ENCODE measurements at regions not wholly inside any gene's neighbourhood (a gene's known extent, or its start where the extent isn't known, plus 50 kb on each side); places are given as distances from the start of the nearest gene placed in this dataset.

- no peak for DNase-seq
These were observed 737.2 kb upstream of the IGFBP3 start for GRCh38 chr7:46658281-46658680.

GRCh38 chr7:46654546-46655443 is 733.7 kb upstream of the IGFBP3 start:
- DNase-seq, result no peak

DNA sequence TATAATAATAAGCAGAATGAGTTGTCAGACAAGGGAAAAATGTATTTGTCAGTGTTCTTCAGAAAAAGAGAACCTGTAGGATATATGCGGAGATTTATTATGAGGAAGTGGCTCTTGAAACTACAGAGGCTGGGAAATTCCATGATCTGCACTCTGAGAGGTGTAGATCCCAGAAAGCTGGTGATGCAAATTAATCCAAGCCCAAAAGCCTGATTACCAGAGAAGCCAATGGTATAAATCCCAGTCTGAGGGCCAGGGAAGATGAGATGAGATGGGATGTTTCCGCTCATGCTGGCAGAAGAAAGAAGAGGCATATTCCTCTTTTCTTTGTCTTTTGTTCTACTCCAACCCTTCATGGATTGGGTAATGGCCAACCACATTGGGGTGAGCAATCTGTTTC is 732.8 kb upstream of the IGFBP3 start:
- DNase-seq, result no peak

DNA sequence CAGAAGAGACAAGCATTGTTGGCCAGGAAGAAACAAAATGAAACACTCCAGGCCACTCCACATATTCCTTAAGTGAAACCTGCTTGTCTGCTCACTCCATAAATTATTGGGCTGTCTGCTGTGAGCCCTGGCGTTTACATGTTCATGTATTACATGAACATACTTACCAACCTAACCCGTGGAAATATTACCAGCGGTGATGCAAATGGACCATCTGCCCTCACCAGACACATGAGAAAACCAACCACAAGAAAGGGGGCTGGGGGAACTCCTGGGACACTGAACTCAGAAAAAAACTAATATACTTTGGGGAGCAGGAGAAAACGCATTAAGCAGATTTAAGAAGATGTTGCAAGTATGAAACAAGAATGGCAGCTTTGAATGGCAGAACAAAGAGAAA is 731.2 kb upstream of the IGFBP3 start:
- no peak for DNase-seq

DNA sequence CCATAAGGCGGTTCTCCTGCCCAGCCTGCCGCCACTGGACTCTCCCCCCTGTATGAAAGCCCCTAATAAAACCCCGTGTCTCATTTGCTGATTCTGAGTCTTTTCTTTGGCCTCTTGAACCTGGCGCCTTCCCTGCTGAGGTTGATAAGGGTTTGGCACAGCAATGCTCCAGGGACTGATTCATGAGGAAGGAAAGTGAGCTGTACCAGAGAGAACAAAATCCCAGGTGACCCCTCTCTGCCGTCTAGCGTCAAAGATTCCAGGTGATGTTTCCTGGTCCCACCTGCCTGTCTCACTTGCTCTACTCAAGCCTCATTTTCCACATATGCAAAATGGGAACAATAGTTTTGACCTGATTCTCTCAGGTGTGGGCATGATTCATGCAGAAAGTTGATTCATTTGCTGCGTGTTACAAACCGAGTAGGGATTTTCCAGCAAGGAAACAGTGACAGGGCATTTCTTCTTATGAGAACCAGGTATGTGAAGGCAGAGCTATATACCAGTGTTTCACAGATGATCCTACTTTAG is 730.6 kb upstream of the IGFBP3 start:
- no peak for DNase-seq

DNA sequence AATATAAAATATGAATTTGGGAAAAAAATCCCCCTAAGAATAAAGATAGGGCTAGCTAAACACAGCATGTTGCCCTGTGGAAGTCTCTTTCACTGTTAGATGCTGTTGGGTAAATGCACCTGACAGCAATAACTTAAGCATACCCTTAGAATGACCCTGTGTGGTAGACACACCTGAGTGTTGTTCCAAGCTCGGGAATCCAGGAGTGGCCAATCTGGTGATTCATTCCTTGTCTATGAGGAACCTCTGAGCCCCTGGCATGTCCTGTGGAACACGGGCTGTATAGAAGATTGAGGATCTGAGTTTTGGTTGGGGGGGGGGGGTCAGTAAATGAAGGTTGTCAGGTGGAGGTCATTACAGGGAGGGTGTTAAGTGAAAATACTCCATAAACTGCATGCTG is 730.0 kb upstream of the IGFBP3 start:
- DNase-seq, result no peak

GRCh38 chr7:46649876-46650275 is 728.8 kb upstream of the IGFBP3 start:
- no peak for DNase-seq

DNA sequence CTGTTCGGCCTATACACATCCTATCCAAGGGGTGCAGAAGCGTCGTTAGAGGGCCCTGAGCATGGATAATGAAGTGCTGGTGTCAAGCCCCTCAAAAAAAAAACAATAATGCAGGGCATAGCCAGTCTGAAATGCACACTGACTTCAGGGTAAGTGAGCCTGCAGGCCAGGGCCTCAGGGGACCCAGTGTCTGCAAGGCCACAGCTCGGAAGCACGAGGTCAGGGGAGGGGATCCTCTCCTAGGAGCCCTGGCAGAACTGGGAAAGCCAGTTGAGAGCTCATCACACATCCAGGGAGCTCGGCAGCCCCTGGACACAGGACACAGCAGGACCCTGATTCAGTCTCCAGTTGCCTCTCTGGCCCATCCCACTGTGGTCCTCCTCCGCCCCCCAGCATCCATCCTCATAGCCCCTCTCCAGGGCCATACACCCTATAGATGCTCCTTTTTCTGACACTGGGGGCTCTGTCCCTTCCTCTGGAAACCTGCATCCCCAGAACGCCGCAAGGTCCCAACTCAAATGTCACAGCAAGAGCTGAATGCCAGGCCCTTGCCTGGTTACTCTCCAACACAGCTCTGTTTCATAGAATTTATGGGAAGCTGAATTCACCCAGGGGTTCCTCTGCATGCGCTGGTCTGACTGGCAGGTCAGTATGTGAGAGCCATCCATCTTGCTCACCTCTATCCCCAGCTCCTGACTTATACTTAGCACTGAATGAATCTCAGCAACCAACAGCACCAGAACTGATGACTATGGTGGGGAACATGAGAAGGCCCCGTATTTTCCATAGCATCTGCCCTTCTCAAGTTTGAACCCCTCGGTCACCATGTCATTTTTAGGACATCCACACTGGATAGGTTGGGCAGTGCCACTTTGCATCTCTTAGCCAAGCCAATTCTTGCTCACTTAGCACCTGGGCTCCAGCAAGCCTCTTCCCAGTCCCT is 717.0 kb upstream of the IGFBP3 start:
- no peak for DNase-seq

DNA sequence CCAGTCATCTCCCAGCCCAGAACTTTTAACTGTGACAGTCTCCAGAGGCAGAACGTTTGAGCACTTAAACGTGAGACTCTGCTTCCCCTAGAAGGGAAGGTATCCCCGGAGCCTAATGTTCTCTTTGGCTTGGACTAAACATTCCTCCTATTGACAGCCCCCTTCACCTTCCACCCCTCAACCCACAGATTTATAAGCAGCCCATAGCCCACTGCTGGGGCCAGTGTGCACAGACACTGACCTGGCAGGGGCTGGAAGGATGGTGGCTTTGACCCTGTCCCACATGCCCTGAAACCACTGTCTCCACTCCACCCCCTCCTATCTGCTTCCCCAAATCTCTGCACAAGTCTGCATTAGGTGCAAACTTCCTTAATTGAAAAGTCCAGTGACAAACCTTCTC is 715.0 kb upstream of the IGFBP3 start:
- no peak for DNase-seq

DNA sequence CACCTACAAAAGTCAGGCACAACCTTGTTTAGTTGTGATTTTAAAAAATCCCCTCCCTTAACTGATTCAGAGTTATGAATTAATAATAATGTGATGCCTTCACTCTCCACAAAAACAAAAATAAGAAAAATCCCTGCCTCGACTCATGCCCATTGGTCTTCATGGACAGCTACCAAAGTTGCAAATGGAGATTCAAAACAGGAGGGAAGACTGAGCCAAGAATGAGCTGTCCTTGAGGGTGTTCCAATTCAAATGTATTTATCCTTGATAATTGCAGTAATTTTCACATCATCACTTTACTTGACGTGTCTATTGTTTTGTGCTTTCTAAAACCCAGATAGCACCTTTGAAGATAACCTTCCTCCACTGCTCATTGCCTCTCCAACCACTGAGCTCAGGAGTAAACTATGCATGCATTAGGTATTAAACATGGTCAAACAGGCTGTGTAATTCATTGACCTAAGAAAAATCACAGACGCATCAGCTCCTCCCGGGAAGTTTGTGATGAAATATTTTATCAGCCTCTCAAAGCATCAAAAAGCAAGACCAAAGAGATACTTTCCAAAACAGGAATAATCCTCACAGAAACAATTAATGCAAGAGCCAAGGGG is 712.7 kb upstream of the IGFBP3 start:
- DNase-seq, result no peak

- DNase-seq, result no peak
These were observed 712.1 kb upstream of the IGFBP3 start for GRCh38 chr7:46633200-46633599.

DNA sequence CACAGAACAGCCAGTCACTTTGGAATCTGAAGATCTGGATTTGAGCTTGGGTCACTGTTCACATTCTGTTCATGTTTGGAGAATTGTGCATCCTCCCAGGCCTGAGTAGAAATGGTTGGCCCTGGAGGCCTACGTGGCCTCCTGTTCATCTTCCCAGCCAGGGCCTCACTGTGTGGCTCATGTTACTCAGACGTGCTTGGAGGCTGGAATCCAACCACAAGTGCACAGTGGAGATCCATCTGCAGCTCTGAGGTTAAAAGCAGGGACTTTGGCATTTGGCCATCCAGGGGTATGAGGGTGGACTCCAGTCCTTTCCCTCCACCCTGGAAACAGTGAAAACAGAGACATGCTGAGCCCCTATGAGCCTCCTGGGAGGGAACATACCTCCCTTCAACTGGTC is 709.0 kb upstream of the IGFBP3 start:
- no peak for DNase-seq

GRCh38 chr7:46628389-46628788 is 707.3 kb upstream of the IGFBP3 start:
- no peak for DNase-seq

- no peak for DNase-seq
These were observed 705.7 kb upstream of the IGFBP3 start for GRCh38 chr7:46626691-46627310.

DNA sequence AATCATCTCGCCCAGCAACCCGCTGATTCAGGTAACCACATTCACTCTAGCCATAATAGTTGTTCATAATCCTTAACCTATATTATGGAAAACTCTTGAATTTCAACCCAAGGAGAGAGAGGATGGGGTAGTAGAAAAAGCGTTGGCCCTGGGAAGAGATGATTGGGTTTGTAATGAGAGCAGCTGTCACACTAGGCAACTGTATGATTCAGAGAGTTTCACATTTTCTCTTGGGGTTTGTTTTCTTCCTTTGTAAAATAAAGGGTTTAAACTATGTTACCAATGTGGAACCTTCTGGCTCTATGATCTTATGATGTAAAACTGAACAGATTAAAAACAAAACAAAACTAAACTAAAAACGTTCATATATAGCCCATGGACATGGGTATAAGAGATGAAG is 705.2 kb upstream of the IGFBP3 start:
- DNase-seq, result no peak

GRCh38 chr7:46625032-46625431 is 704.0 kb upstream of the IGFBP3 start:
- DNase-seq, result no peak

GRCh38 chr7:46622251-46622650 is 701.2 kb upstream of the IGFBP3 start:
- no peak for DNase-seq

GRCh38 chr7:46619723-46620310 is 698.7 kb upstream of the IGFBP3 start:
- no peak for DNase-seq

DNA sequence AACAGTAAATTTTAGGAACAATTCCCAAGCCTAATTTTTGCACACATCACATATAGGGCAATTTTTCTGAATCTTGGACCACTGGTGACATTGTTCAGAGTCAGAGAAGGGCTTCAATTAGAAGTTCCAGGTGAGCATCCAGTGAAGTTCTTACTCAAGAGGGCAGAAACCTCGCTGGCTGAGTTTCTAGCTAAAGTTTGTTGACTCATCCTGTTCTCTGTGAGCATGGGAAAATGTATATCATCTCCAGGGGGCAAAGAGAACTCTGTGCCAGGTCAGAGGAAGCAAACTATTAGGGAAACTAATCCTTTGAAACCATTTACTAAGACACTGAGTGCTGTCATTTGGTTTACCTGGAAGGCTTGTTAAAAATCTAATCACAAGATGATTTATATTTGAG is 695.6 kb upstream of the IGFBP3 start:
- DNase-seq, result no peak

- DNase-seq, result no peak
These were observed 692.5 kb upstream of the IGFBP3 start for GRCh38 chr7:46613551-46613950.

DNA sequence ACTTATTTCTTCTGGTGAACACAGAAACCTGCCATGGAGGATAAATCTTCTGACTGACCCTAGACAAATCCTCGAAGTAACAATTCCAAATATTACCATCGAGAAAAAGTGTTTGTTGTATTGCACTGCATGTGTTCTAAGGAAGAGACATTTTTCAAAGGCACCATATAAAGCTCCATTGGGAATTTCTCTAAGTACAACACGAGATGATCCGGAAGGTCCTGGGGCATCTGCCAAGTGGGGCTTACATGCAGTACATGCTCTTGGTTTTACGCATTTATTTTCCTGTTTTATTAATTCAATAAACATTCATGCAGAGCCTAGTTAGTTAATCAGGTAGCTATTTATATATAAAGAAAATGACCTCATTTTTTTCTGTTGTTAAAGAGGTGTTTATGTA is 692.0 kb upstream of the IGFBP3 start:
- DNase-seq, result no peak

DNA sequence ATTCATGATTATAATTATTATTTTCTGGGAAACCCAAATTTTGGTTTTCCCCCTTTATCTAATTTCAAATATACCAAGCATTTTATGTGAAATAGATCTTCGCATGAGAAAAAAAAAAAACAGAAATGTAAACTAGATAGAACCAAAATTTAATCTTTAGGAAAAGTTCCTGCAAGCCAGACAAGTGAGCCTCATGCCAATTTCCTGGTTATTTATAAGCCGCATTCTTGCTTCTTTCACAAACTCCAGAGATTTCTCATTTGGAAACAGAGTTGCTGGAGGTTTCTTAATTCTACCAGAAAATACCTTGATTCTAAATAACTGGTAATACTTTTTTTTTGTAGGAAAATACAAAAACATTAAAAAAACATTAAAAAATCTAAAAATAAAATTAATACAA is 690.4 kb upstream of the IGFBP3 start:
- DNase-seq, result no peak

Measured in SW 1271 (cell line).